NCI-H345 treated with DMSO at 0.1 percent for 48 hours (cell line): ENCODE measurements at regions not wholly inside any gene's neighbourhood (a gene's known extent, or its start where the extent isn't known, plus 50 kb on each side); places are given as distances from the start of the nearest gene placed in this dataset.
"Not testable (repeated sequence)": the region's sequence is repeated elsewhere in the genome, so short reads cannot be mapped to it uniquely, and the experiment has no call there.

Experiments used
- DNase-seq: peaks from one replicate; lab custom pipeline; 2025; ENCODE audit not compliant: unreplicated experiment; lab: John Stamatoyannopoulos, UW

DNA sequence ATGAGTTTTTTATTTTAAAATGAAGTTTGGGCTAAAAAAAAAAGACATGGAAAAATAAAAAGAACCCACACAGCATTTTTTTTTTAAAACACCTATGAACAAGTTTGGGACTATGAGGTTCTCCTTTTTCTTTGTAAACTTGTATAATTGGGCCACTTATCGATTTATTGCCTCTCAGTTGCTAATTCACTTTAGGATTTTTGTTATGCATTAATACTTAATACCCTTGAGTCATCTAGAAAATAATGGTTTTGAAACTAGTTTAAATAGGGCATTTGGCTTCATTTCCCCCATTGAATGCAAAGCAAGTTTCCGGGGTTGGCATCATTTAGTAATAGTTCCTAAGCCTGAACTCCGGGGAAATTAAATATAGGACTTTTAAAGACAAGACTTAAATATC lies 312.8 kb upstream of the RGS6 start:
- no peak for DNase-seq

DNA sequence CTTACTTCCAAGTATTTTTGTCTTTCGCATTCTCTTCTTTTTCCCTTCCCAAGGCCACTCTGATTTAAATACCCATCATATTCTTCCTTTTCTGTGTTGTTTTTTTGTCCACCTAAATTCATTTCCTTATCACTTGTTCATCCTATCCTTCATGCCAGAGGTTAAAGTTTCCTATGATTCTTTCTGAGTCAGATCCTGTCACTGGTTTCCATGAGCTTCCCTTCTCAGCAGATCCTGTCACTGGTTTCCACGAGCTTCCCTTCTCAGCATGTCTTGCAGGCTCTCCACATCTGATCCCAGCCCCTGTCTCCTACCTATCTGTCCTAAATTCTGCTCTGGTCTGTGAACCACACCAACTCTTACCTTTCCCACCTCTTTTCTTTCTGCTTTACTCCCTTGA lies 311.8 kb upstream of the RGS6 start:
- DNase-seq, result no peak

DNA sequence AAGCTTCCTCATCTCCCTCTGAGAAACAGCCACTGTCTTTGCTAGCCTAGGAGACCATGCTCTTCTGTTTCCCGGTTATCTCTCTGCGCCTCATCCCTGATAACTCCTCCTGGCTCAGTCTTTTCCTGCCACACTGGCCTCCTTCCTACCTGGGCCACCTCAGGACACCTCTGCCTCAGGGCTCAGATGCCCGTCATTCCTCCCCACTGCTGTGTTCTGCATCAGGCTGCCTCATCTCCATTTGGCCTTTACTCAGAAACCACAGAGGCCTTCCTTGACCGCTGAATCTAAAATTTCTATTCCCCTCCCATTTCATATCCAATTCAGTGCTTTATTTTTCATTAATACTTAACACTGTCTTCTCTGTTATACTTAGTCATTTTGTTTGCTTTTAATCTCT lies 311.0 kb upstream of the RGS6 start:
- DNase-seq, result no peak

DNA sequence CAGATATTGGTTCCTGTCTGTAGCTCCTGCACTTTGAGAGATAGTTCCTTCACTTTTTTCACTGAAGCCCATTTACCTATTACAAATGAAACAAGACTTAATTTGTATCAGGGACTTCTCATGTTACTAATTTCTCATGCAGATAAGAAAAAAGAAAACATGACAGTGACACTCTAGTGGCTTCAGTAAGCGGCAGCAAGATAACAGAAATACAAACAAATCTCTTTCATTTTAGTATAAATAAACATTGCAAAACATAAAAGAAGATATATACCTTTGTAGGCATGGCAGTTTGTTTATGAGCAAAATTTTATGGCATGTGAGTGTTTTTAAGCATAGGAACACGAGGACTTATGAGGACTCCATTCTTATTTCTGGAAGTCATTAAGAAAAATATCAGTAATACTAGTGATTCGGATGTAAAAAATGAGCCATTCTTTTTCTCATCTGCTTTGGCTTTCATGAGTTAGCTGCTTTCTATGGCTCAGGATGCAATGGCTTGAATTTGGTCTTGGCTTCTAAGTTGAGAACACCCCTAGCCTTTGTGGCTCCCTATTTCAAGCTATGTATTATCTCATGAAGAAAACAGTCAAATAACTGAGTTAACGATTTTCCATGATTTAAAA lies 310.1 kb upstream of the RGS6 start:
- no peak for DNase-seq

DNA sequence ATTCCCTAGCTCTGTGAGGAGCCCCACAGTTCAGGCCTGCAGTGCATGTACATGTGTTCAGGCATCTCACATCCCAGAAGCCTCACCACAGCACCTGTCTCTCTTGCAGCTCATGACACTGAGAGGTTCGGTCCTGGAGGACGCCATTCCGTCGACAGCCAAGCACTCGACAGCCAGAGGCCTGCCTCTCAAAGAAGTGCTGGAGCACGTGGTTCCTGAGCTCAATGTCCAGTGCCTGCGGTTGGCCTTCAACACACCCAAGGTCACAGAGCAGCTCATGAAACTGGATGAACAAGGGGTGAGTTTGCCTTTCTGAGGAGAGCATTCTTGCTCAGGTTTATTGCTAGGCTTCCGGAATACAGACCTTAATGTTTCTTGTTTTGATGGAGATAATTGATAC lies 308.3 kb upstream of the RGS6 start:
- DNase-seq, result no peak

DNA sequence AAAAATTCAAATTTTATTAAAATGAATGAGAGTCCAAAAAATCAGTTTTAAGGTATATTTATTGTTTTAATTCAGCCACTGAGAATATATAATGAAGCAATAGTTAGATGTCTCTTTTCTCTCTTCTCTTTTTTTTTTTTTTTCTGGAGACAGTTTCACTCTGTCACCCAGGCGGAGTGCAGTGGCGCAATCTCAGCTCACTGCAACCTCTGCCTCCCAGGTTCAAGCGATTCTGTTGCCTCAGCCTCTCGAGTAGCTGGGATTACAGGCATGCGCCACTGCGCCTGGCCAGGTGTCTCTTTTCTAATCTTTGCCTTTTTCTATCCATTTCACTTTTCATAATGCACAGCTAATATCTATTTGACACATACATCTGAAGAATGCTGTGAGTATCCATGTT lies 307.1 kb upstream of the RGS6 start:
- no peak for DNase-seq

DNA sequence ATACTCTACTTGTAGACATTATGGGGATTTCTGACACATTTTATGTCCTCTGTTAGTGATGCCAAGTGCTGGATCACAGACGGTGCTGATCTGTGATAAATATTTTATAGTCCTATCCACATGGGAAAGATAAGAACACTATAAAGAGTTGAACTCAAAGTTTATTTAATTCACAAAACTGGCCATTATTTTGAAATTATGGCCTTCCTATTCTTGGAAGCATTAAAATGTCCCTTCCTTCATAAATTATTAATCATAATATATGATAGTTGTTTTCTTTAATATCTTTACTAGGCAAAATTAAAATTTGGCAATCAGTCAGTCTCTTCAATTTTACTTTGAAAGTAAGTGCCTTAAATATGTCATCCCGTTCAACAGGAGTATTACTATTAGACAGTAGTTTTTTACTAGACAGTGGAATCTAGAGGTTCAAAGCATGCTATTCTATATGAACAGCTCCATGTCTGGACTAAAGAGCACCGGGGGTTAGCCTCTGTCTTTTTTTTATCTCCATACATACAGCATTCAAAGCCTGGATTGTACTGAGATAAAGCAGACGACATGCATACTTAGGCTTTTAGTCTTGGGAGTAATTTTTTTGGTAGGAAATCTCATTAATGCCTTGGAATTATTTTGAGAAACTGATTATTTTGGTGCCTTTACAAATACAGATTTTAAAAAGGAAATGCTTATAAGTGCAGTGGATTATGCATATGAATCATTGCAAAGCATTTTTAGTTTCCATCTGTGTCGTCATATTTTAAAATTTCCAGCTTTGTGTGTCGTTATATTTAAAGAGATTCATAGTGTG lies 306.1 kb upstream of the RGS6 start:
- DNase-seq, result no peak

DNA sequence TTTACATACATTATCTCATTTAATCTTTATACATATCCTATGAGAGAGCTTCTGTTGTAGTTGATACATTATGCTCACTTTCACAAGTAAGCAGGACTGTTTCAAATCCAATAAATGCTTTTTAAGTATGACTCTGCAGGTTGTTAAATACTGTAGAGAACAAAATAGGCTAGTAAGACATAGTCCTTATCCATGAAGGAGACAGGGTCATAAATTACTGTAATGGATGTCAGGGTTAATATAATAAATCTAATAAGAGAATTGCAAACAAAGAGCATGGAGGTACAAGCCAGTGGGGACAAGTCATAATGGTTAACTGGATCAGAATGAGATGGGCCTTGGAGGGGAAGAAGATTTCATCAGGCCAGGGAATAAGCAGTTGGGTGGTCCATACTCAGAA lies 303.8 kb upstream of the RGS6 start:
- no peak for DNase-seq

DNA sequence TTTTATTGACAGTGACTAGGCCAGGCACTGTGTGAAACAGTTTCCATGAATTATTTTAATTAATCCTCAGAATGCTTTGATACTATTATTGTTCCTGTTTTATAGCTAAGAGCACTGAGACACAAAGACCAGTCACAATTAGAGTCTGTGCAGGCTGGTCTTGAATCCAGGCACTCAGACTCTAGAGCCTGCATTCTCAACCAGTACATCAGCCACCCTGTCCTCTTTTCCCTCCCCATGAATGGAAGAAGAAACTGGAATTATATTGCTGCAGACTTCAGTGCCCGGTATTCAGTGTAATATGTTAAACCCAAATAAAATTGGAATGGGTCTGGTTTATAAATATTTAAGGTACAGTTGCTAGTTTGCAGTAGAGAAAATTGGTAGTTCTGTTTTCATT lies 303.0 kb upstream of the RGS6 start:
- no peak for DNase-seq

DNA sequence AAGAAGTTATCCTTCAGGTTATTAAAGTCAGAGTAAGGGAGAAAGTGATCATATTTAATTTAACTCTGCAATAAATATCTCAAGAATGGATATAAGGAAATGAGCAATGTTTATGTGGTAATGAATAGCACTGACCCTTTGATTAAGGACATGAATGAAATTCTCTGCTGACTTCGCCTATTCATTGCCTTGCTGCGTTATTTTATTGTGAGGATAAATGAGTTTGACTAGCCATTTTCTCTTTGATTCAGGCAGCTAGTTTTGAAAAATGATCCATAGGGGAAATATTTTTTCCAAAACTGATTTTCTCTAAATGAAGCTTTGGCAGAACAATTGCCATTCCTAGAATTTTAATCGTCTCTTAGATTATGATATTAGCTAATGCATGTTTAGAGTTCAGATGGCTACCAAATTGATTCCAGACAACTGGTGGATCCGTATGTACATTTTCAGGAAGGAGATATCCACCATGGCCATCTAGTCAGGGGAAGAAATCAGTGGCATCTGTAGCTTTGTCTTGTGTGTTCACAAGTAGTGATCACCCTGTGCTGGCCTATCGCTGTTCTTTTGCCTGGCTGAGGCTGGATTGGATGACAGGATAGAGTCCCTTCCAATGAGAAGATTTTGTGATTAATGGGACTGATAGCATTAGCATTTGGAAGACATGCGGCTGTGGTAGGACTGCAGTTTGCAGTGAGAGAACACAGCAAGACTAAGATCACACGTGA lies 302.3 kb upstream of the RGS6 start:
- no peak for DNase-seq

DNA sequence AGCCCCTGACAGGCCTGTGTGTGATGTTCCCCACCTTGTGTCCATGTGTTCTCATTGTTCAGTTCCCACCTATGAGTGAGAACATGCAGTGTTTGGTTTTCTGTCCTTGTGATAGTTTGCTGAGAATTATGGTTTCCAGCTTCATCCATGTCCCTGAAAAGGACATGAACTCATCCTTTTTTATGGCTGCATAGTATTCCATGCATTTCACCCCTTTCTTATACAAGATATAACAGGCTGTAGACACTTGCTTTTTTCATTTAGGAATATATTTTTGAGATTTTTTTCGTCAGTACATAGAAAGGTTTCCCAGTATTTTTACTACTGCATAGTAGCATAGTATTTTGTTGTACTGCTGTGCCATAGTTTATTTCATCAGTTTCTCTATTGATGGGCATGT lies 301.2 kb upstream of the RGS6 start:
- not testable (repeated sequence) for DNase-seq

DNA sequence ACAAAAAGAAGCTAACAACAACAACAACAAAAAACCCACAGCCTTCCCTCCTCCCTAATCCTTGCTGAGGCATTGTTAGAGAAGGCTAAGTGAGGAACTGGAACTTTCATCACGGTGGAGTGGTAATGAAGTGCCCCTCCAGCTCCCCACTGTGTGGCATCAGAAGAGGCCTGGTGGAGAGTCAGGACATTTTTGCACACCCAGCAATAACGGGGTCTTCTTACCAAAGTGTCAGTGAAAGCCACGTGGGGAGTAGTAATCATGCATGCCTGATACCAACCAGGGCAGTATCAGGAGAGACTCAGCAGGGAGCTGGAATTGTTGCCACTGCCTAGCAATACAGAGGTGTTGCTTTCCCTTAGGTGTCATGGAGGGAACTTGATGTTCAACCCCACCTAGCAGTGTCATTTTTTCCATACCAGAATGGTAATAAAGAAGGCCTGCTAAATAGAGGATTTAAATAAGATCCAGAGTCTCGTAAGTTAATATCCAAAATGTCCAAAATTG lies 299.7 kb upstream of the RGS6 start:
- DNase-seq, result no peak

DNA sequence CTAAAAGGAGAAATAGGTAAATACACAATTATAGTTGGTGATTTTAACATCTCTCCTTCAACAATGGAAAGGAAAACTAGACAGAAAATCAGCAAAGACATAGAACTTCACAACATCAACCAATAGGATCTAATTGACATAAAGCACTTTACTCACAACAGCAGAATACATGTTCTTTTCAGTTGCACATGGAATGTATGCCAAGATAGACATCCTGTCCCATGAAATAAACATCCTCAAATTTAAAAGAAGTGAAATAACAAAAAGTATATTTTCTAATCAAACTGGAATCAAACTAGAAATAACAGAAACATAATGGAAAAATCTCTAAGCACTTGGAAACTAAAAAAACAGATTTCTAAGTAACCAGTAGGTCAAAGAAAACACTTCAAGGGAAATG lies 296.2 kb upstream of the RGS6 start:
- no peak for DNase-seq

DNA sequence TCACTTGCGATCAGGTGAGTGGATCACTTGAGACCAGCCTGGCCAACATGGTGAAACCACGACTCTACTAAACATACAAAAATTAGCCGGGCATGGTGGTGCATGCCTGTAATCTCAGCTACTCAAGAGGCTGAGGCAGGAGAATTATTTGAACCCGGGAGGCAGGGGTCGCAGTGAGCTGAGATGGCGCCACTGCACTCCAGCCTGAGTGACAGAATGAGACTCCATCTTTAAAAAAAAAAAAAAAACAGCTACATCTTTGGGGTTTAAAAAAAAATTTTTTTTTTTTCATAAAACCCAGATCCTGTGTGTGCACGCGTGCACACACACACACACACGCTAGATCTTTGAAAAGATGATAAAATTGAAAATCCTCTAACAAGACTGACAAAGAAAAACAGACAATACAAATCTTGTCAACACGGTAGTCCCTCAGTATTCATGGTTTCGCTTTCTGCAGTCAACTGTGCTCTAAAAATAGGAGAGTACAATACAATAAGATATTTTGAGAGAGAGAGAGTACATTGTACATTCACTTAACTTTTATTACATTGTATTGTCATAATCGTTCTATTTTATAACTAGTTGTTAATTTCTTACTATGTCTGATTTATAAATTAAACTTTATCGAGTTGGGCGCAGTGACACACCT lies 295.3 kb upstream of the RGS6 start:
- no peak for DNase-seq

DNA sequence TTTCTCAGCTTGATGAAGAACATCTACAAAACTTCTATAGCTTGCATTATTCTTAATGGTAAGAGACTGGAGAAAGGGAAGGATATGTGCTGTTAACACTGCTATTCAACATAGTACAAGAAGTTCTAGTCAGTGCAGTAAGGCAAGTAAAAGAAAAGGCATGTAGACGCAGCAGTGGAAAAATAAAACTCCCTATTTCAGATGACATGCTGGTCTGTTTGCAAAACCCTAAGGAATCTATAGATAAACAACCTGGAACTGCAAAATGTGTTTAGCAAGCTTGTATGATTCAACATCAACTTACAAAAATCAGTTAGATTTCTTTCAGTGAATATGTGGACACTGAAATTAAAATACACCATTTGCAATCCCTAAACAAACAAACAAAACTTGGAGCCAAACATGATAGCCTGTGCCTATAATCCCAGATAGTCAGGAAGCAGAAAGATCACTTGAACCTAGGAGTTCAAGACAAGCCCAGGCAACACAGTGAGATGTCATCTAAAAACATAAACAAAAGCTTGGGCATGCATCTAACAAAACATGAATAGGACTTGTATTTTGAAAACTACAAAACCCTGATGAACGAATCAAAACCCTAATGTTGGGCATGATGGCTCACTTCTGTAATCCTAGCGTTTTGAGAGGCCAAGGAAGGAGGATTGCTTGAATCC lies 293.6 kb upstream of the RGS6 start:
- no peak for DNase-seq

DNA sequence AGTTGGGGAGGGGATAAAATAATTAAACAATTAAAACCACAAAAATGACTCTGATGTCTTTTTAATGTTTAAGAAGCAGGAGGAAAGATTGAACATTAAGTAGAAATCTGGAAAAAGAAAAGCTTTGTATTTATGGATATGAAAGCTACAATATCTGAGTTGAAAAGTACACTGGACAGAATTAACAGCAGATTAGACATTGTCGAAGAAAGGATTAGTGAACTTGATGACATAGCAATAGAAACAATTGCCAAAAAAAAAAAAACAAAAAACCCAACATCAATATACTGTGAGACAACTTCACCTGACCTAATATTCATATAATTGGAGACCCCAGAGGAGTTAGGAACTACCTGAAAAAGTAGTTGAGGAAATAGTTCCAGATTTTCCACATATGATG lies 289.5 kb upstream of the RGS6 start:
- no peak for DNase-seq

DNA sequence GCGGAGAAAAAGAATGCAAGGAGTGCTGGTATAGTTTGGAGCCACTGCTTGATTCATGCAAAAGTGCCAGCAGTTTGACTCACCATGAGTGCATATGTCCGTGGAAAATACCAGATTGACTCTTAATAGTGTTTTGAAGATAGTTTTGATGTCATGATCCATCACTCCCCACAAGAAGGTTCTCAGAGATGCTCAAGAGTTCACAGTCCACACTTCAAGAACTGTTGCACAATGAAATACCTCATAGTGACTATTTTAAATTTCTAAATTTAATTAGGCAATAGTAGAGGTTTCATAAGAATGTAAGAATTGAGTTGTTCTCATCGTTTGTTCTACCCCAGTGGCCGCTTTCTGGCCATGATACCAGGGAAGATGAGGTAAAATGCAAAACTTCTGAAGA lies 286.6 kb upstream of the RGS6 start:
- no peak for DNase-seq

DNA sequence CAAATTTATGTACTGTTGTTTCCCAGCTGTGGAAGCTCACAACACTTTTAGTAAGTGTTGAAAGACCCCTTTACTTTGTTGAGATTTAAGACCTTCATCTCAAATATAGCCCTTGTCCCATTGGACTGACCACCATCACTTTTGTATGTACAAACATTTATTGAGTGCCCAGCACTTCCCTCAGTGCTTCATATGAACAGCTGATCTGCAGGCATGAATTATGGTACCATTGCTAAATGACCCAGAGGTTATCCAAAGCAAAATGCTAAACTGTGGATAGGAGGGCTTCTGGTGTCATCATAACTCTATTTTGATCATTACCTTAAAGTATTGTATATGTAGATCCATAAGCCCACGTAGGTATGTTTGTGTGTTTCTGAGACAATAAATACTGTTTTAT lies 285.7 kb upstream of the RGS6 start:
- no peak for DNase-seq

DNA sequence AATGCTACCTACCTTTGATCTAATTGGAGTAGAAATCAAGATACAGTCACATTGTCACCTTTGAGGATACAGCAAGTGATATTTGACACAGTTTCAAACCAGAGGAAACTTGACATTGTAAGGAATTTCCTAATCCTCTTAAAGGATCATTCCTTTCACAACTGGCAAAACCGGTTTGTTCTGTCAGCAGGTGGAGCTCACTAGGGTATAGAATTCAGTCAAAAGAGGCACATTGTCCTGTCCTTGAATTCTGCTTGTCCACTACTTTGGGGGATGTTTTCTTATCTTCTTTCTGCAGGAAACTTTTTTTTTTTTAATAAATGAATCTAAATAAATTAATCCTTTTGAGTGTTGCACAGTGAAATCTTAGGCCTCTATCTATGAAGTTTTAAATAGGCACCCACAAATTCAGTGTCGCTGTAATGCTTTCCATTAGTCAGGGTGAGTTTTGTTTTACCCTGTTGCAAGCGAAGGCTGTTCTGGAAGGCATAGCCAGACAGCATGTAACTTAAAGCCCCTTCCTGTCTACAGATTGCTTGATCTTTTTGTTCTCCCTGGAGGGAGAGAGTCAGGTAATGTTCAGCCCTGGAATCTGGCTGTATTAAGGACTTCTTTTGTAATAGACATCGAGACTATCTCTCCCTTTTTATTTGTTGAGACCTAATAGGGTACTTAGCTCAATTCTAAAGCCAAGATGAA lies 285.0 kb upstream of the RGS6 start:
- DNase-seq, result peak; percentile 43

DNA sequence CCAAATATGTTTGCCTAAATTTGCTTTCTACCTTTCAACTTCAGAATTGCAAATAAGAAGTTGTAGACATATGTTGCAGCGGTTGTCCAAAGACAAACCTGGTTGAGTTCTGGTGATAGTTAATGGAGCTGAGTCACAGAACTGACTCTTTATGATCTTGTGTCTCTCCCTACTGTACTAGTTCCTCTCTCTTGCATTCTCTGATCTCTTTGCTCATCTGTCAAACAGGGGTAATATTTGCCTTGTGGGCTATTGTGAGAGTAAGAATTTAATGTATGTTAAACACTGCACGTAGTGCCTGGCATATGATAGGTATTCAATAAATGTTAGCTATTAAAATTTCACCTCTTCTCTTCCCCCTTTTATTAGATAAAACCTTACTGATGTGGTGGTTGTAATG lies 283.5 kb upstream of the RGS6 start:
- no peak for DNase-seq
